ENCODE measurements at regions not wholly inside any gene's neighbourhood (a gene's known extent, or its start where the extent isn't known, plus 50 kb on each side); places are given as distances from the start of the nearest gene placed in this dataset.

- TF ChIP-seq EZH2 (optimal IDR thresholded peaks at IDR 0.05; ENCODE audit: low read depth, low read length) (no peak), CTCF (IDR thresholded peaks at IDR 0.05; ENCODE audit: low read length) (no peak), EZH2phosphoT487 (IDR thresholded peaks at IDR 0.05; ENCODE audit: low read length) (no peak)
These were observed 1565.9 kb downstream of the SUCLG1 start for GRCh38 chr2:82893190-82893589.
